HG03342 (cell line): ENCODE measurements at regions not wholly inside any gene's neighbourhood (a gene's known extent, or its start where the extent isn't known, plus 50 kb on each side); places are given as distances from the start of the nearest gene placed in this dataset.
"Not testable (repeated sequence)": the region's sequence is repeated elsewhere in the genome, so short reads cannot be mapped to it uniquely, and the experiment has no call there.

Experiments
- ATAC-seq: cut with Tn5 transposase; IDR thresholded peaks from one replicate; pipeline ENCODE4 v1.9.1; 2021; ENCODE audit warnings: mild to moderate bottlenecking, moderate library complexity; ENCODE audit not compliant: unreplicated experiment

GRCh38 chr3:125914608-125915436 lies 54.2 kb upstream of the ROPN1B start:
- ATAC-seq = not testable (repeated sequence)

- not testable (repeated sequence) for ATAC-seq
These were observed 53.6 kb upstream of the ROPN1B start for GRCh38 chr3:125915437-125915787.

GRCh38 chr3:125915792-125916375 lies 53.1 kb upstream of the ROPN1B start:
- peak; percentile 82 for ATAC-seq

GRCh38 chr3:125916376-125916978 lies 52.5 kb upstream of the ROPN1B start:
- peak; percentile 83 for ATAC-seq

GRCh38 chr3:125917020-125917549 lies 51.9 kb upstream of the ROPN1B start:
- not testable (repeated sequence) for ATAC-seq

GRCh38 chr3:125918024-125918423 lies 51.0 kb upstream of the ROPN1B start:
- ATAC-seq = not testable (repeated sequence)

GRCh38 chr3:125918451-125918850 lies 50.5 kb upstream of the ROPN1B start:
- not testable (repeated sequence) for ATAC-seq

GRCh38 chr3:125918866-125919265 lies 50.1 kb upstream of the ROPN1B start:
- ATAC-seq = not testable (repeated sequence)
